Smooth muscle cell (in vitro differentiated cells): ENCODE measurements at regions not wholly inside any gene's neighbourhood (a gene's known extent, or its start where the extent isn't known, plus 50 kb on each side); places are given as distances from the start of the nearest gene placed in this dataset.
A peak's percentile ranks its signal among the peaks of the same experiment; 100 is the strongest.

Experiments
- DNase-seq: peaks from one replicate; lab custom pipeline; 2025; ENCODE audit not compliant: unreplicated experiment; lab: John Stamatoyannopoulos, UW
- H2AFZ ChIP-seq: fragments of 200-600 bp; sonication (generic); 2 replicates; pipeline ENCODE4 v1.6.0; 2016; ENCODE audit warnings: antibody characterized with exemption, low read depth, mild to moderate bottlenecking
- H3F3A ChIP-seq: fragments of 200-600 bp; sonication (generic); 2 replicates; pipeline ENCODE4 v1.6.0; 2017; ENCODE audit warnings: antibody characterized with exemption, low read depth
- H3K27ac ChIP-seq: fragments of 200-600 bp; sonication (generic); 2 replicates; pipeline ENCODE4 v1.5.1; 2016; ENCODE audit warnings: low read depth, mild to moderate bottlenecking
- H3K27me3 ChIP-seq: fragments of 200-600 bp; sonication (generic); 2 replicates; pipeline ENCODE4 v1.6.1; 2016; ENCODE audit warnings: low read depth, mild to moderate bottlenecking
- H3K36me3 ChIP-seq: fragments of 200-600 bp; sonication (generic); 2 replicates; pipeline ENCODE4 v1.5.1; 2016; ENCODE audit warnings: low read depth
- H3K4me1 ChIP-seq: fragments of 200-600 bp; sonication (generic); 2 replicates; pipeline ENCODE4 v1.5.1; 2016; ENCODE audit warnings: low read depth
- H3K4me2 ChIP-seq: fragments of 200-600 bp; sonication (generic); 2 replicates; pipeline ENCODE4 v1.6.0; 2016; ENCODE audit warnings: mild to moderate bottlenecking
- H3K4me3 ChIP-seq: fragments of 200-600 bp; sonication (generic); 2 replicates; pipeline ENCODE4 v1.5.1; 2016; ENCODE audit warnings: mild to moderate bottlenecking
- H3K79me2 ChIP-seq: fragments of 200-600 bp; sonication (generic); 2 replicates; pipeline ENCODE4 v1.6.0; 2016; ENCODE audit warnings: low read depth, mild to moderate bottlenecking
- H3K9ac ChIP-seq: fragments of 200-600 bp; sonication (generic); 2 replicates; pipeline ENCODE4 v1.6.0; 2016; ENCODE audit warnings: low read depth
- H3K9me3 ChIP-seq: fragments of 200-600 bp; sonication (generic); replicated peaks from 2 replicates; pipeline ENCODE4 v1.5.1; 2016; ENCODE audit warnings: low read depth
- H4K20me1 ChIP-seq: fragments of 200-600 bp; sonication (generic); 2 replicates; pipeline ENCODE4 v1.6.0; 2016; ENCODE audit warnings: low read depth
- WGBS: methylation state at CpG from one replicate; pipeline ENCODE4 v1.1.7; 2016; ENCODE audit warnings: low lambda C conversion rate; 5-methylcytosine and 5-hydroxymethylcytosine counted together
- TF ChIP-seq, protein P1 (sequence below): fragments of 200-600 bp; sonication (generic); IDR thresholded peaks from 2 replicates; pipeline ENCODE4 v1.5.1; 2017; ENCODE audit warnings: borderline replicate concordance, mild to moderate bottlenecking, antibody characterized with exemption; ENCODE audit not compliant: insufficient read depth, poor library complexity, severe bottlenecking

DNA sequence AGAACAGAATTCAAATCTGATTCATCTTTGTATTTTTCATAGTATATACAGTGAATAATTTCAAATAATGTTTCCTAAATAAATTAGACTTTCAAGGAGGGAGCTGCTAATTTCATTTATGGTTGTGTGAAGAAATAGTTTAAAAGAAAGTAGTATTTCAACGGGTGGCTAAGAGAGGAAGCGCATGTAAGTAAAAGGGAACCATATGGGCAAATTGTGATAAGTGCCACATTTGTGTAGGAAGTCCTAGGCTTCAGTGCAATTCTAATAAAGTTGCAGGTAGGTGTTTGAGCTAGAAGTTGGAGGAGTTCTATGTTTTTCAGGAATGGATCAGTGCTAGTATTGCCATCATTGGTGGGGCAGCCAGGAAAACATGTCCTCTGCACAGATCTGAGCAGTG, 178.8 kb upstream of the PRDM1 start:
- Histone ChIP-seq H3K9ac (no peak overlapping the region), H3K4me3 (no peak overlapping the region), H3K36me3 (no peaks in the 10 kb centered on the region), H3K9me3 (no peaks in the 10 kb centered on the region), H3K4me1 (peaks cover 12% of the 10 kb centered on the region), H3K27me3 (no peaks in the 10 kb centered on the region), H4K20me1 (no peaks in the 10 kb centered on the region), H3F3A (no peaks in the 10 kb centered on the region), H2AFZ (no peak overlapping the region), H3K4me2 (no peak overlapping the region), H3K27ac (no peak overlapping the region), H3K79me2 (no peaks in the 10 kb centered on the region)
- DNase-seq: no peak
- TF ChIP-seq, protein P1, sequence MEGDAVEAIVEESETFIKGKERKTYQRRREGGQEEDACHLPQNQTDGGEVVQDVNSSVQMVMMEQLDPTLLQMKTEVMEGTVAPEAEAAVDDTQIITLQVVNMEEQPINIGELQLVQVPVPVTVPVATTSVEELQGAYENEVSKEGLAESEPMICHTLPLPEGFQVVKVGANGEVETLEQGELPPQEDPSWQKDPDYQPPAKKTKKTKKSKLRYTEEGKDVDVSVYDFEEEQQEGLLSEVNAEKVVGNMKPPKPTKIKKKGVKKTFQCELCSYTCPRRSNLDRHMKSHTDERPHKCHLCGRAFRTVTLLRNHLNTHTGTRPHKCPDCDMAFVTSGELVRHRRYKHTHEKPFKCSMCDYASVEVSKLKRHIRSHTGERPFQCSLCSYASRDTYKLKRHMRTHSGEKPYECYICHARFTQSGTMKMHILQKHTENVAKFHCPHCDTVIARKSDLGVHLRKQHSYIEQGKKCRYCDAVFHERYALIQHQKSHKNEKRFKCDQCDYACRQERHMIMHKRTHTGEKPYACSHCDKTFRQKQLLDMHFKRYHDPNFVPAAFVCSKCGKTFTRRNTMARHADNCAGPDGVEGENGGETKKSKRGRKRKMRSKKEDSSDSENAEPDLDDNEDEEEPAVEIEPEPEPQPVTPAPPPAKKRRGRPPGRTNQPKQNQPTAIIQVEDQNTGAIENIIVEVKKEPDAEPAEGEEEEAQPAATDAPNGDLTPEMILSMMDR: no peak
- WGBS: 89% methylated on average over 2 of the region's 2 CpGs

DNA sequence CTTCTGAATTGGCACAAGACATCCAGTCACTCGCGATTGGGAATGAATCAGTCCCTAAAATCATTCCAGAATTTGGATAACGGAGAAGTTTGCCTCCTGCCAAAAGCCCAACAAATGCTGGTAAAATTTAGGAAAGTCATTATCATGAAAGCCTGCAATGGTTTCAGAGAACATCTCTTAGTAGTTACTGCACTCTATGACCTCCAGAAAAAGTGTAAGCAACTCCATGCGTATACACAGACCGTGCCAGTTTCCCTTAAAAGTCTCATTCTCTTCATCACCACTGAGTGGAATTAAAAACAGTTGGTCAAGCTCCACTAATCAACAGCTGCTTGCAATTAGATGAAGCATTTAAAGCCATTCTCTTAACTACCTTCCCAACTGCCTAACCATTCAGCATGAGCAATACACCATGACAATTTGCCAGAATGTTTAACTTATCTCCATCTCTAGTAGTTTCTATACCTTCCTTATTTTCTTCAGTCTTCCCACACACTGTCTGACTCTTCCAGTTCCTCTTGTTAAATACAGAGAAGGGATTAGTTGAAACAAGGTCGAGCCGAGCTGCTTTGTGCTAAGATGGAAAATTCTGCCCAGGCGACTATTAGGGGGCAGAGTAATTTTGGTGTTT, 183.6 kb upstream of the PRDM1 start:
- Histone ChIP-seq H3K79me2 (no peaks in the 10 kb centered on the region), H2AFZ (peak overlapping the region; percentile 45), H3K27me3 (no peaks in the 10 kb centered on the region), H3K4me2 (peak overlapping the region; percentile 10), H3K36me3 (no peaks in the 10 kb centered on the region), H3K9me3 (no peaks in the 10 kb centered on the region), H3K4me1 (peaks cover 19% of the 10 kb centered on the region), H3K9ac (no peak overlapping the region), H3F3A (no peaks in the 10 kb centered on the region), H3K4me3 (no peak overlapping the region), H3K27ac (peak overlapping the region; percentile 34), H4K20me1 (no peaks in the 10 kb centered on the region)
- no peak for DNase-seq
- TF ChIP-seq, protein P1: no peak
- 32% methylated on average over 8 of the region's 8 CpGs for WGBS

DNA sequence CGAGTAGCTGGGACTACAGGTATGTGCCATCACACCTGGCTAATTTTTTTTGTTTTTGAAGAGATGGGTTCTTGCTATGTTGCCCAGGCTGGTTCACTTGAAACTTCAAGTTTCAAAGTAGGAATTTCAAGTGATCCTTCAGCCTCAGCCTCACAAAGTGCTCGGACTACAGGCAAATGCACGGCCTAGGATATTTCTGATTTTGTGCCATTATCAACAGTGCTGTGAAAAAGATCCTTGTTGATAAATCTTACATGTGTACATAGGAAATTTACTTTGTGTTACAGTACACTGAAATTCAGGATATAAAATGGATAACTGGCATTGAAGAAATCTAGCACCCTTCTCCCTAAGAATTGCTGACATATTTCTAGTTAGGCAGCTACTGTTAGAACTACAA, 184.6 kb upstream of the PRDM1 start:
- DNase-seq: no peak
- Histone ChIP-seq H3K36me3 (no peaks in the 10 kb centered on the region), H3K79me2 (no peaks in the 10 kb centered on the region), H3K27me3 (no peaks in the 10 kb centered on the region), H3F3A (no peaks in the 10 kb centered on the region), H3K9me3 (no peaks in the 10 kb centered on the region), H4K20me1 (no peaks in the 10 kb centered on the region), H3K4me2 (no peak overlapping the region), H3K4me3 (no peak overlapping the region), H3K9ac (no peak overlapping the region), H2AFZ (no peak overlapping the region), H3K27ac (peak overlapping the region; percentile 34), H3K4me1 (peaks cover 19% of the 10 kb centered on the region)
- 97% methylated on average over 3 of the region's 3 CpGs for WGBS
- TF ChIP-seq, protein P1: no peak

DNA sequence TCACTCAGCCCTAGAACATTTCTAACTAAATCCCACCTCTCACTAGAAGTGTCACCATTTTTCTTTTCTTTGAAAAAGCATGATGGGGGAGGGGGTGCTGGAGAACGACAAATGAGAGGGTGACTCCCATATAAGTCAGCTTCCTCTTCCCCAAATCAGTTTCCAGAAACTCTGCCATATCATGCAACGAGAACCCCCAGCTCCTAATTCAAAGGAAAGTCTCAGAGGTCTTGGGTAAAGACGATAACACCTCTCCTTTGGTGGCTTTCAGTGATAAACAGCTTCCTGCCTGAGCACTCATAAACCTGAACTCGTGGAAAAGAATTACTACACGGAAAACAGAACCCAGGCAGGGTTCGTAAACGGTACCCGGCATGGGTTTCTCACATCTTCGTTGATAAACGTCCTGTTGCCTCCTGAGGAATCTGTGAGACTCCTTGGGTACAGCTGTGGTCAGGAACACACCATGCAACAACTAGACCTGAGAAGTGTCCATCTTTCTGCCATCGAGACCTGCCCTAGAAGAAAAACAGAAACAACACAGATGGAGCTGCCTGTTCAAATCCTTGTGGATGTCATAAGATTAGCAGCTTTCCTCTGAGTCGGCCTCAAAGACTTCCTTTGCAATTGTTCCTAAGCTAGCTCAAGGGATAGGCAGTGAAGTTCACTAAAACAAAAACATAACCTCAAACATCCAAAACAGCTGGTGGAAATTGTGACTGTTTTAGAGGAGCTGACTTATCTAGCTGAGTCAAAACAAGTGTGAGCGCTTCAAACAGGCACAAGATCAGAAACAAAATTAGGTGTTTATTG, 185.8 kb upstream of the PRDM1 start:
- no peak overlapping the region for H2AFZ ChIP-seq
- TF ChIP-seq, protein P1: no peak
- no peak overlapping the region for H3K9ac ChIP-seq
- H3K27me3 ChIP-seq: no peaks in the 10 kb centered on the region
- peak overlapping the region; percentile 23 for H3K4me2 ChIP-seq
- H3K79me2 ChIP-seq: no peaks in the 10 kb centered on the region
- H3F3A ChIP-seq: no peaks in the 10 kb centered on the region
- H3K4me3 ChIP-seq: no peak overlapping the region
- no peak for DNase-seq
- H3K4me1 ChIP-seq: peaks cover 23% of the 10 kb centered on the region
- 32% methylated on average over 13 of the region's 13 CpGs for WGBS
- no peaks in the 10 kb centered on the region for H3K36me3 ChIP-seq
- H3K9me3 ChIP-seq: no peaks in the 10 kb centered on the region
- H3K27ac ChIP-seq: peak overlapping the region; percentile 49
- H4K20me1 ChIP-seq: no peaks in the 10 kb centered on the region
